Endothelial cell of umbilical vein (primary cell): ENCODE measurements at regions not wholly inside any gene's neighbourhood (a gene's known extent, or its start where the extent isn't known, plus 50 kb on each side); places are given as distances from the start of the nearest gene placed in this dataset.

Source experiments
- CTCF ChIP-seq, 2 donors: IDR thresholded peaks; 1 replicate in 1 of 2; 2 replicates in 1 of 2; pipeline ENCODE4 v1.5.1; 2011; ENCODE audit warnings: low read length in 2 of 2, mild to moderate bottlenecking in 2 of 2, moderate library complexity in 2 of 2, control low read depth in 1 of 2, inconsistent platforms in 1 of 2, low read depth in 1 of 2; ENCODE audit not compliant: insufficient read depth in 1 of 2; ENCODE audit errors: extremely low read depth in 1 of 2
- EZH2 ChIP-seq: IDR thresholded peaks from 2 replicates; pipeline ENCODE4 v1.6.1; 2012; ENCODE audit warnings: borderline replicate concordance, low read depth, mild to moderate bottlenecking, moderate library complexity, low read length, inconsistent platforms; ENCODE audit not compliant: severe bottlenecking
- JUN ChIP-seq: IDR thresholded peaks from 2 replicates; pipeline ENCODE4 v1.6.1; 2011; ENCODE audit warnings: borderline replicate concordance, low read depth; ENCODE audit not compliant: insufficient read length, insufficient read depth

GRCh38 chr1:230012093-230012393, 55.0 kb upstream of the GALNT2 start:
- TF ChIP-seq EZH2 (no peak), CTCF (IDR thresholded peaks at IDR 0.05; ENCODE audit: extremely low read depth in 1 of 2, insufficient read depth in 1 of 2, low read depth in 1 of 2, low read length in 2 of 2) (no peak), JUN (no peak)
